Breast epithelium (tissue), 3 donors: ENCODE measurements at regions not wholly inside any gene's neighbourhood (a gene's known extent, or its start where the extent isn't known, plus 50 kb on each side); places are given as distances from the start of the nearest gene placed in this dataset.

Experiments
- CTCF ChIP-seq, 3 donors: fragments of 450-650 bp; IDR thresholded peaks; one replicate each; pipeline ENCODE4 v1.5.1; 2016 to 2017; ENCODE audit warnings: antibody characterized with exemption in 3 of 3, mild to moderate bottlenecking in 3 of 3, moderate library complexity in 3 of 3
- POLR2A ChIP-seq: fragments of 450-650 bp; IDR thresholded peaks from one replicate; pipeline ENCODE4 v1.6.1; 2016; ENCODE audit warnings: antibody characterized with exemption, mild to moderate bottlenecking, moderate library complexity

DNA sequence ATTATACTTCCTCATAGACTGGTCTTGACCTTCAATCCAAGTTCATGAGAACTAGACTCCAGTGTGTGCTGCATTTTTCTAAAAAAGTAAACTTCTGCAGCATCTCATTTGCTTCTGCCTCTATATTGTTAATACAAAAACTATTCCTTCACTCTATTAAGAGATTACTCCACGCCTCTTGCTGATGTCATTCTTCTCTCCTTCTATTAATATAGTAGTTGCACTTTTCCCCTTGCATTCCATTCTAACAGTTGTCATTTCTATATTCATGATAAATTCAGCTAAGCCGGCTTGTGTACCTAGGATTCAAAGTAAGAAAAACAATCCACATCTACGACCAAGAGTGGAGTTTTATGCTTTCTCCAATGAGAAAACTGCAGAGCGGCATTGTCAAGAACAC lies 480.4 kb upstream of the NOVA1 start:
- TF ChIP-seq CTCF (IDR thresholded peaks at IDR 0.05): no peak
- no peak for TF ChIP-seq POLR2A
